Heart left ventricle (tissue), 16 donors: ENCODE measurements at regions not wholly inside any gene's neighbourhood (a gene's known extent, or its start where the extent isn't known, plus 50 kb on each side); places are given as distances from the start of the nearest gene placed in this dataset.

Source experiments
- ATAC-seq, 4 donors: fragments of 200-7000 bp; cut with Tn5 transposase; one replicate each; pipeline ENCODE4 v1.9.1; 2020 to 2022; ENCODE audit warnings: moderate library complexity in 4 of 4, mild to moderate bottlenecking in 3 of 4, moderate number of reproducible peaks in 1 of 4
- DNase-seq, 5 donors: peaks; one replicate each; pipeline ENCODE4 v3.0.0-alpha.2; 2020
- H3K27ac ChIP-seq, 12 donors: fragments of 200-600 bp; sonication (generic) in 4 of 12; one replicate each; pipeline versions ENCODE4 v1.5.0 to v1.8.0; 2016 to 2022; ENCODE audit warnings: mild to moderate bottlenecking in 2 of 12
- H3K27me3 ChIP-seq, 9 donors: fragments of 200-600 bp; sonication (generic) in 2 of 9; one replicate each; pipeline versions ENCODE4 v1.5.1 to v1.8.0; 2016 to 2022; ENCODE audit warnings: mild to moderate bottlenecking in 3 of 9
- H3K36me3 ChIP-seq, 9 donors: fragments of 200-600 bp; sonication (generic) in 2 of 9; one replicate each; pipeline versions ENCODE4 v1.5.0 to v1.8.0; 2018 to 2022; ENCODE audit warnings: mild to moderate bottlenecking in 2 of 9
- H3K4me1 ChIP-seq, 12 donors: fragments of 200-600 bp; sonication (generic) in 4 of 12; one replicate each; pipeline versions ENCODE4 v1.5.0 to v1.8.0; 2016 to 2022; ENCODE audit warnings: mild to moderate bottlenecking in 3 of 12
- H3K4me3 ChIP-seq, 12 donors: fragments of 200-600 bp; sonication (generic) in 4 of 12; one replicate each; pipeline versions ENCODE4 v1.5.0 to v1.8.0; 2017 to 2022; ENCODE audit warnings: mild to moderate bottlenecking in 9 of 12, moderate library complexity in 4 of 12
- H3K9me3 ChIP-seq, 12 donors: fragments of 200-600 bp; sonication (generic) in 4 of 12; one replicate each; pipeline versions ENCODE4 v1.5.0 to v1.8.0; 2016 to 2022; ENCODE audit warnings: mild to moderate bottlenecking in 1 of 12
- CTCF ChIP-seq, 12 donors: fragments of 200-600 bp; sonication (generic) in 4 of 12; IDR thresholded peaks; one replicate each; pipeline versions ENCODE4 v1.5.0 to v1.8.0; 2018 to 2022; ENCODE audit warnings: antibody characterized with exemption in 12 of 12, mild to moderate bottlenecking in 5 of 12
- POLR2A ChIP-seq, 2 donors: fragments of 450-650 bp; IDR thresholded peaks; one replicate each; pipeline ENCODE4 v1.6.1; 2017; ENCODE audit warnings: antibody characterized with exemption in 2 of 2, mild to moderate bottlenecking in 2 of 2, moderate library complexity in 2 of 2
- WGBS, 4 donors: extraction: QIAGEN DNeasy Blood & Tissue Kit in 2 of 4; methylation state at CpG; one replicate each; pipeline versions ENCODE4 v1.1.5 to v1.1.7; 2013 to 2018; 5-methylcytosine and 5-hydroxymethylcytosine counted together
- intact Hi-C, 10 donors: fragments of 100-400 bp; cut with DNase I; formaldehyde crosslinking; loops; one replicate each; pipeline versions ENCODE4 v1.11.1 to v1.14.2; 2022
- donor health status: ischemic (EF 13 %, LVEDD 7.1; RV severe dilation, severe dysfunction).
- donor health status: healthy with polysubstance abuse.
- donor health status: DM: no; HTN: yes; CAD: no.
- donor health status: DM: no; HTN: no; CAD: no.
- donor health status: ischemic (EF 25% LVEDD 6.9; RV normal size, moderate dysfunction).
- donor health status: ischemic (EF 25% LVEDD 5.7; RV mildly dilated, moderate dysfunction).
- donor health status: healthy.
- donor health status: DM: yes; HTN: yes; CAD: no.
- donor health status: ischemic (EF 35%, LVEDD 5.7; RV mildly dilated, moderate dysfunction).
- donor health status: nonischemic (EF 11% LVEDD 7.7; RV severe dilation, severe dysfunction).
- donor health status: DM: yes; HTN: yes; CAD: no.
- donor health status: PGD.
- donor health status: ischemic (EF 29% LVEDD 5.4; RV normal size, mild dysfunction).
- donor health status: nonischemic (EF 23%, LVEDD 6.1; RV moderate dilation, normal function).

- TF ChIP-seq POLR2A (IDR thresholded peaks at IDR 0.05) (no peak), CTCF (IDR thresholded peaks at IDR 0.05) (no peak)
- DNase-seq, result no peak
- WGBS, 4 donors, result 48 to 63% (median 54%) methylated on average over 3 of the region's 3 CpGs
- Histone ChIP-seq H3K36me3 (no peaks in the 10 kb centered on the region), H3K4me3 (no peak overlapping the region), H3K4me1 (no peaks in the 10 kb centered on the region), H3K27ac (no peak overlapping the region), H3K9me3 (peaks cover 0 to 2% (median 0%) of the 10 kb centered on the region in 12 donors), H3K27me3 (no peaks in the 10 kb centered on the region)
- intact Hi-C loops, result no loop called here
- no peak for ATAC-seq
Observed at GRCh38 chr4:134961963-134962362, 760.4 kb upstream of the PABPC4L start.

GRCh38 chr4:134958862-134959261 lies 757.3 kb upstream of the PABPC4L start:
- intact Hi-C loops, result no loop called here
- no peak overlapping the region for H3K27ac ChIP-seq
- 79 to 92% (median 86%) methylated on average over 1 of the region's 1 CpG for WGBS, 4 donors
- ATAC-seq, result no peak
- H3K4me3 ChIP-seq, result no peak overlapping the region
- H3K36me3 ChIP-seq, result no peaks in the 10 kb centered on the region
- DNase-seq, result no peak
- no peaks in the 10 kb centered on the region for H3K4me1 ChIP-seq
- H3K27me3 ChIP-seq, result no peaks in the 10 kb centered on the region
- peaks cover 0 to 7% (median 0%) of the 10 kb centered on the region in 12 donors for H3K9me3 ChIP-seq
- TF ChIP-seq CTCF (IDR thresholded peaks at IDR 0.05), result no peak
- TF ChIP-seq POLR2A (IDR thresholded peaks at IDR 0.05), result no peak

- ATAC-seq, result no peak
- no peaks in the 10 kb centered on the region for H3K27me3 ChIP-seq
- H3K9me3 ChIP-seq, result peaks cover 0 to 7% (median 0%) of the 10 kb centered on the region in 12 donors
- TF ChIP-seq POLR2A (IDR thresholded peaks at IDR 0.05), result no peak
- H3K4me1 ChIP-seq, result no peaks in the 10 kb centered on the region
- no peaks in the 10 kb centered on the region for H3K36me3 ChIP-seq
- intact Hi-C loops, result no loop called here
- 67 to 82% (median 75%) methylated on average over 1 of the region's 1 CpG for WGBS, 4 donors
- H3K27ac ChIP-seq, result no peak overlapping the region
- no peak for DNase-seq
- H3K4me3 ChIP-seq, result no peak overlapping the region
Observed at GRCh38 chr4:134955059-134955458, 753.5 kb upstream of the PABPC4L start.

GRCh38 chr4:134952775-134953174 lies 751.2 kb upstream of the PABPC4L start:
- WGBS, 4 donors, result 95 to 97% (median 96%) methylated on average over 21 of the region's 21 CpGs
- Histone ChIP-seq H3K27ac (no peak overlapping the region), H3K9me3 (peaks cover 0 to 7% (median 0%) of the 10 kb centered on the region in 12 donors), H3K4me3 (no peak overlapping the region), H3K4me1 (no peaks in the 10 kb centered on the region), H3K36me3 (no peaks in the 10 kb centered on the region), H3K27me3 (no peaks in the 10 kb centered on the region)
- intact Hi-C loops, result no loop called here
- TF ChIP-seq POLR2A (IDR thresholded peaks at IDR 0.05) (no peak), CTCF (IDR thresholded peaks at IDR 0.05) (no peak)
- no peak for ATAC-seq
- no peak for DNase-seq

GRCh38 chr4:134952305-134952704 lies 750.7 kb upstream of the PABPC4L start:
- H3K27ac ChIP-seq, result no peak overlapping the region
- no peak for DNase-seq
- no peaks in the 10 kb centered on the region for H3K4me1 ChIP-seq
- WGBS, 4 donors, result 87 to 92% (median 91%) methylated on average over 5 to 13 of the region's 13 CpGs
- no peak for ATAC-seq
- H3K4me3 ChIP-seq, result no peak overlapping the region
- no peaks in the 10 kb centered on the region for H3K27me3 ChIP-seq
- no peaks in the 10 kb centered on the region for H3K36me3 ChIP-seq
- peaks cover 0 to 7% (median 0%) of the 10 kb centered on the region in 12 donors for H3K9me3 ChIP-seq
- intact Hi-C loops, result no loop called here
- TF ChIP-seq POLR2A (IDR thresholded peaks at IDR 0.05) (no peak), CTCF (IDR thresholded peaks at IDR 0.05) (no peak)
